ENCODE measurements at regions not wholly inside any gene's neighbourhood (a gene's known extent, or its start where the extent isn't known, plus 50 kb on each side); places are given as distances from the start of the nearest gene placed in this dataset.

DNA sequence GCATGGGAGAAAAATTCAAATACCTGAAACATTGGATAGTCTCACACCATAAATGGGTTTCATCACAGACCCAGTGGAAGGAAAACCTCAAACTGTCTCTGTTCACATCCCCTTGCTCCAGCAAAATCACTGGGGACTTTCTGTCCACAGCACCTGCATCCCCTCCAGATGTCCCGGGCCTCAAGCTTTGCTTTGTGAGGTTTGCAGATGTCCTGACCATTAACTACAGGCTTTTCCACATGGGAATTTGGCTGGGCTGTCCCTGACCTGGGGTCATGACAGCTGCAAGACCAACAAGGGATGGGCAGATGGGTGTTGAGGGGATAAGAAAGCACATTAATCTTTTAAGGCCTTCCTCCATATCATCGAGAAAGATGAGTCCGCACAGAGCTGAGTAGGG, 427.9 kb downstream of the TXNL1 start:
- ATAC-seq (ENCODE audit: poor library complexity): no peak
- no peak for DNase-seq
- intact Hi-C loops (cut with DNase I): no loop called here

GRCh38 chr18:56207989-56208388, 430.4 kb downstream of the TXNL1 start:
- no peak for DNase-seq
- intact Hi-C loops (cut with DNase I): no loop called here
- no peak for ATAC-seq (ENCODE audit: poor library complexity)

- no peak for ATAC-seq (ENCODE audit: poor library complexity)
- intact Hi-C loops (cut with DNase I): no loop called here
- DNase-seq: no peak
Observed at GRCh38 chr18:56204052-56204451, 434.3 kb downstream of the TXNL1 start.

- ATAC-seq (ENCODE audit: poor library complexity): peak; percentile 76
- intact Hi-C loops (cut with DNase I): no loop called here
Observed at GRCh38 chr18:56202678-56203077, 435.7 kb downstream of the TXNL1 start.

DNA sequence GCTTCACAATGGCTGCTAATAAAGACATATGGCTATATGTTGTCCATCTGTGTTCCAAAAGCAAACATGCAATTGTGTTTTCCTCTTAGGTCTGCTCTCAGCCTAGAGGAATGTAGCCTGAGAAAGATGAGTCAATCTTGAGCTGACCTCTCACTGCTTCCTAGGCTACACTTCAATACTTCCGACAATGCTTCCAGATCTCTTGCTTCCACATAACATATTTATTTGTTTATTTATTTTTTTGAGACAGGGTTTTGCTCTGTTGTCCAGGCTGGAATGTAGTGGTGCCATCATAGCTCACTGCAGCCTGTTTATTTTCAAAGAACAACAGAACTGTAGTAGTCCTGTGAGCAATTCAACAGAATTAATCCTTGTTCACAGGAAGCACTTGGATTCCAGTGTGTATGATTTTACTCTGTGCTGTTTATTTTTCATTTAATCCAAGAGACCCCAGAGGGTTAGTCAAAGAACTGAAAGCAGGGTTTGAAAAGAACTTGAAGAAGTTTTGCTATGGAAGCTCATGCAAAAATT, 437.9 kb downstream of the TXNL1 start:
- ATAC-seq (ENCODE audit: poor library complexity) (no peak), DNase-seq (no peak)
- intact Hi-C loops (cut with DNase I): no loop called here

More at GRCh38 chr18:56202678-56203077, 435.7 kb downstream of the TXNL1 start:
- no peak for DNase-seq

GRCh38 chr18:56199580-56200330, 438.6 kb downstream of the TXNL1 start:
- ATAC-seq (ENCODE audit: poor library complexity) (no peak), DNase-seq (no peak)
- intact Hi-C loops (cut with DNase I): no loop called here

DNA sequence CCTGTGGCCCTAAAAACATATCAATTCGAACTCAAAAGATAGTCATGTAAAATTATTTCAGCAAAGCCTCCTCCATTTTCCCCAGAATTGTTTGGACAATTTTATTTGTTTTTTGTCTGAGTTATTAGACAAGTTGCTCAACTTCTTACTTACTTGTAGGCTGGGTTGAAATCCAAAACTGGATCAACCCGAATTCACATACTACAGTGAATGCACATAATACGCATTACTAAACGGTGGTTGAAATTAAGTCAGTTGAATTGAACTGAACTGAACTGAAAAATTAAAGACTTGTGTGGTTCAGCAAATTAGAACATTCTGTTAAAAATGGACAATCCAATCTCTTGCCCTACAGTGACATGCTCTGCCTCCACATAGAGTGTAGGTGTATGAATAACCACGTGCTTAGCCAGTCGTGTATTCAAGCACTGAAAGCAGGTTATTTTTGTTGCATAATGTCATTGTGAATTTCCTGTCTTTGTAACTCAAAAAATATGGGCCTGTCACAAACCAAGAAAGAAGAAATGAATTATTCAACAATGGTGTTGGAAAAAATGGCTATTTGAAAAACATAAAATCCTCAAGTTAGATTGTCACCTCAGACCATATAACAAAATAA, 441.0 kb downstream of the TXNL1 start:
- intact Hi-C loops (cut with DNase I): no loop called here
- ATAC-seq (ENCODE audit: poor library complexity) (no peak), DNase-seq (no peak)

GRCh38 chr18:56196495-56197225, 441.7 kb downstream of the TXNL1 start:
- DNase-seq: no peak
- intact Hi-C loops (cut with DNase I): no loop called here

GRCh38 chr18:56191334-56191733, 447.1 kb downstream of the TXNL1 start:
- intact Hi-C loops (cut with DNase I): no loop called here
- DNase-seq (no peak), ATAC-seq (ENCODE audit: poor library complexity) (no peak)

More at GRCh38 chr18:56196495-56197225, 441.7 kb downstream of the TXNL1 start:
- ATAC-seq (ENCODE audit: poor library complexity): no peak

DNA sequence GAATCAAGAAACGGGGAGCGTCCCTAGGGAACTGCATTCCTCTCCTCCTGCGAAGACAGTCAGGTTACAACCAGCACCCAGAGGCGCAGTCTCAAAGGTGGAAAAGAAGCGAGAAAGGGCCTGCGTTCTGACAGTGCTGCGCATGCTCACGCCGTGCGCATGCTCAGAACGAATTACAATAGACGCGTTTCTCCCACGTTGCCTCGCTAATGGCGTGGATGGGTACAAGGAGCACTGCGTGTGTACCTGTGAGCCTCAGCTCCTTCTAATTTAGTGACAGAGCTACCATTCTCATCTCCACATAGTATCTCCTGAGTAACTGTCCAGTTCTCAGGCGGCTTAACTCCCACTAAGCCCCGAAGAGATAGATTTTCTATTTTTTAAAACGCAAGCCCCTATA, 448.8 kb downstream of the TXNL1 start:
- no peak for ATAC-seq (ENCODE audit: poor library complexity)
- DNase-seq: no peak
- intact Hi-C loops (cut with DNase I): no loop called here

DNA sequence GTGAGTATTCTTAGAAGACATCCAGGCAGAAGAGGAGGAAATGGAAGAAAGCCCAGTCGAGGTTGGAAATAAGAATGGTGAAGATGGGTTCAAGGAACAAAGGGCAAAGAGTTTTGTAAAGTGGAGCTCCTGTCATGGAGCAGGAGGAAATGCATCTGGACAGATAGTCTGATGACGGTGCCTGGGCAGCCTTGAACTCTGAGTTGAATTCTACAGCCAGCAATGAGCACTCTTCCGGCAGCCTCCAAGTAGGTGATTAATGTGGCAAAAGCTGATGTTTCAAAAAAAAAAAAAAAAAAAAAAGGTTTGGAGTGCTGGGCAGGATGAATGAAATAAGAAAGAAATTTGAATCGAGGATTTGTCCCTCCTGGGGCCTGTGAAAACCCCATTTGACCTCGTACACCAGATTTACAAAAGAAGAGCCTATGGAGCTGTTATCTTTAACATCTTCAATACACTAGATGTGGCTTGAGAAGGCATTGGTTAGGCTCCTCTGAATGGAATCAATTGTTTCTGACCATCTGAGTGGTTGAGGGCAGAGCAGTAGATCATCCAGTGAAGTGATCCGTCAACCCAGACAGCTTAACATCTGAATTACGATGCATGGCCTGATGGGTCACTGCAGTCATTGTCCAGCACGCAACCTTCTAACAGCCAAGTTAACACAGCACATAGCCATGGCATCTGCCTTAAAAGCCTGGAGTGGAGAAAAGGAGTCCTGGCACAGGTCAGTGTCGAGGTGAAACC, 449.7 kb downstream of the TXNL1 start:
- intact Hi-C loops (cut with DNase I): no loop called here
- DNase-seq: no peak
- ATAC-seq (ENCODE audit: poor library complexity): no peak

DNA sequence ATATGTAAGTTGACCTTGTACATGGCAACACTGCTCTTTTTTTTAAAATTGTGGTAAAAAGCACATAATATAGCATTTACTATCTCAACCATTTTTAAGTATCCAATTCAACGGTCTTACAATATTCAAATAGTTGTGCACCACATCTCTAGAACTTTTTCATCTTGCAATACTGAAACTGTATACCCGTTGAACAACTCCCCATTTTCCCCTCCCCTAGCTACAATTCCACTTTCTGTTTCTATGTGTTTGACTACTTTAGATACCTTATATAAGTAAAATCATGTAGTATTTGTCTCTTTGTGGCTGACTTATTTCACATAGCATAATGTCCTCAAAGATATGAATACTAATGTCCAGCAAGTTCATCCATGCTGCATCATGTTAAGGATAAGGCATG, 452.1 kb downstream of the TXNL1 start:
- intact Hi-C loops (cut with DNase I): no loop called here
- ATAC-seq (ENCODE audit: poor library complexity) (no peak), DNase-seq (no peak)

- DNase-seq (no peak), ATAC-seq (ENCODE audit: poor library complexity) (no peak)
- intact Hi-C loops (cut with DNase I): no loop called here
Observed at GRCh38 chr18:56185126-56185525, 453.3 kb downstream of the TXNL1 start.

- DNase-seq (no peak), ATAC-seq (ENCODE audit: poor library complexity) (no peak)
- intact Hi-C loops (cut with DNase I): no loop called here
Observed at GRCh38 chr18:56176751-56177150, 461.6 kb downstream of the TXNL1 start.

- intact Hi-C loops (cut with DNase I): no loop called here
- DNase-seq (no peak), ATAC-seq (ENCODE audit: poor library complexity) (no peak)
Observed at GRCh38 chr18:56175330-56176001, 462.9 kb downstream of the TXNL1 start.

DNA sequence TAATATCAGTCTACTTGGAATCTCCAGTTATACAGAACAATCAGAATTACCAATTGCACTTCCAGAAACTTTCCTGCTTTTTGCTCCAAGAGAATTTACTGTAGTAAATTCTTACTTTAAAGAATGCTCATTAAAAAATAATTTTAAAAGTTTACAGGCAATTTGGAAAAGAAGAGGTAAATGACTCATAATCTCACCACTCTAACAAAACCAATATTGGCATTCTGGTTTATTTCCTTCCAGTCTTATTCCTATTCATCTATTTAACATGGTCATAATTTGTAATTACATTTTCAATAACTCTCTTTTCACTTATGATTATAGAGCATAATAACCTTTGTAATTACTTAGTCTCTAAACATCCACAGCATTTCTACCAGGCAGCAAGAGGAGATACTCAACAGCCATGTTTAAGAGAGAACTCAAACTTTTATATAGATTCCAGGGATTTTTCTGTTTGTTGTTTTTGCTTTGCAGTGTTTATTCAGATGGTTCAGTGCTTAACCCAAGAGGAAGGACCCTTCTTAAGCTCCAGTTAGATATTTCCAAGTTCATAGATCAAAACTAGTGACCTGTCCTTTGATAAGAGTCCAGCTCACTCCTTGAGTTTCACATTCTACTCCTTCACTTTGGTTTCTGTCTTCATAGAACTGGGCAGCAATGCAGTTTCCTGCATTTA, 464.7 kb downstream of the TXNL1 start:
- intact Hi-C loops (cut with DNase I): no loop called here
- ATAC-seq (ENCODE audit: poor library complexity): no peak
- DNase-seq: no peak

- ATAC-seq (ENCODE audit: poor library complexity): no peak
- intact Hi-C loops (cut with DNase I): no loop called here
Observed at GRCh38 chr18:56172527-56172926, 465.9 kb downstream of the TXNL1 start.

DNA sequence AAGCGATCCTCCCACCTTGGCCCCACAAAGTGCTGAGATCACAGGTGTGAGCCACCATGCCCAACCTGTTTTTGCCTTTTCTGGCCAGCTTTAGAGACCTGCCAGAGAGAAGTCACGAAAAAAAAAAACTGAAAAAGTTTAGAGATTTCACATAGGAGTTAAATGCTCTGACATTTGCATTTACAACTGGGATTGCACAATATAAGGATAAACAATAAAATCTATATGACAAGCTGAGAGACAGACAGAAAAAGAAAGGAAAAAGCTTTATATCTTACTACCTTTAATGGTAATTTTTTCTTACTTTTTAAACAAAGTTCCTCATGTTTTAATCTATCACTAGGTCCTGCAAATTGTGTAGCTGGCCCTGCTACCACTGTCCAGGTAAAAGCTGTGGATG, 466.5 kb downstream of the TXNL1 start:
- DNase-seq (no peak), ATAC-seq (ENCODE audit: poor library complexity) (no peak)
- intact Hi-C loops (cut with DNase I): no loop called here

More at GRCh38 chr18:56172527-56172926, 465.9 kb downstream of the TXNL1 start:
- no peak for DNase-seq
